Neural cell (in vitro differentiated cells): ENCODE measurements at regions not wholly inside any gene's neighbourhood (a gene's known extent, or its start where the extent isn't known, plus 50 kb on each side); places are given as distances from the start of the nearest gene placed in this dataset.

Source experiments
- H2AFZ ChIP-seq: fragments of 200-600, 300-800 bp; sonication (generic), shearing (Covaris generic); 2 replicates; pipeline ENCODE4 v1.6.0; 2014; ENCODE audit warnings: low read depth, mild to moderate bottlenecking, antibody characterized with exemption, low read length, moderate library complexity
- H3F3A ChIP-seq: fragments of 200-600 bp; shearing (Covaris generic); 2 replicates; pipeline ENCODE4 v1.6.1; 2016; ENCODE audit warnings: mild to moderate bottlenecking, moderate library complexity, mixed read lengths, antibody characterized with exemption, low read length; ENCODE audit not compliant: insufficient read depth, poor library complexity, severe bottlenecking
- H3K27ac ChIP-seq: fragments of 200-600, 300-800 bp; sonication (generic), shearing (Covaris generic); 2 replicates; pipeline ENCODE4 v1.5.1; 2014; ENCODE audit warnings: mild to moderate bottlenecking, low read length, moderate library complexity
- H3K27me3 ChIP-seq: fragments of 300-800, 200-600 bp; sonication (generic), shearing (Covaris generic); 2 replicates; pipeline ENCODE4 v1.6.0; 2014; ENCODE audit warnings: mild to moderate bottlenecking, low read depth, low read length, moderate library complexity; ENCODE audit not compliant: insufficient read depth
- H3K36me3 ChIP-seq: fragments of 300-800, 200-600 bp; sonication (generic), shearing (Covaris generic); 2 replicates; pipeline ENCODE4 v1.5.1; 2014; ENCODE audit warnings: mild to moderate bottlenecking, antibody characterized with exemption, low read length, moderate library complexity; ENCODE audit not compliant: insufficient read depth
- H3K4me2 ChIP-seq: fragments of 300-800, 200-600 bp; sonication (generic), shearing (Covaris generic); 2 replicates; pipeline ENCODE4 v1.6.0; 2014; ENCODE audit warnings: mild to moderate bottlenecking, low read length
- H3K4me3 ChIP-seq: fragments of 300-800, 200-600 bp; sonication (generic), shearing (Covaris generic); 2 replicates; pipeline ENCODE4 v1.5.1; 2014; ENCODE audit warnings: mild to moderate bottlenecking, low read length, moderate library complexity
- H3K79me2 ChIP-seq: fragments of 200-600 bp; shearing (Covaris generic); replicated peaks from 2 replicates; pipeline ENCODE4 v1.6.0; 2014; ENCODE audit warnings: mild to moderate bottlenecking, low read length, moderate library complexity; ENCODE audit not compliant: insufficient read depth
- H3K9ac ChIP-seq: fragments of 300-800, 200-600 bp; sonication (generic), shearing (Covaris generic); 2 replicates; pipeline ENCODE4 v1.6.1; 2016; ENCODE audit warnings: mild to moderate bottlenecking, low read length, mixed read lengths
- H3K9me2 ChIP-seq: fragments of 200-600 bp; shearing (Covaris generic); 2 replicates; pipeline ENCODE4 v1.6.1; 2016; ENCODE audit warnings: mild to moderate bottlenecking, low read length, mixed read lengths; ENCODE audit not compliant: insufficient read depth
- H3K9me3 ChIP-seq: fragments of 200-600, 300-800 bp; sonication (generic), shearing (Covaris generic); 2 replicates; pipeline ENCODE4 v1.6.1; 2016; ENCODE audit warnings: mild to moderate bottlenecking, mixed run types, low read length, moderate library complexity, mixed read lengths
- H4K20me1 ChIP-seq: fragments of 200-600 bp; shearing (Covaris generic); 2 replicates; pipeline ENCODE4 v1.6.1; 2016; ENCODE audit warnings: mild to moderate bottlenecking, mixed run types; ENCODE audit not compliant: insufficient read depth
- CTCF ChIP-seq: fragments of 450-650 bp; IDR thresholded peaks from 2 replicates; pipeline ENCODE4 v1.5.1; 2014; ENCODE audit warnings: antibody characterized with exemption, mild to moderate bottlenecking, moderate library complexity; ENCODE audit not compliant: poor library complexity, severe bottlenecking
- EP300 ChIP-seq: fragments of 450-650 bp; conservative IDR thresholded peaks from 2 replicates; pipeline ENCODE4 v1.6.1; 2014; ENCODE audit warnings: antibody characterized with exemption, mild to moderate bottlenecking, moderate library complexity; ENCODE audit not compliant: poor library complexity, severe bottlenecking
- EZH2 ChIP-seq: fragments of 200-600, 300-800 bp; shearing (Covaris generic), sonication (generic); IDR thresholded peaks from 2 replicates; pipeline ENCODE4 v1.6.1; 2014; ENCODE audit warnings: antibody characterized with exemption, low read length, borderline replicate concordance, mild to moderate bottlenecking; ENCODE audit not compliant: insufficient read depth, poor library complexity, severe bottlenecking
- POLR2AphosphoS5 ChIP-seq: IDR thresholded peaks from 2 replicates; pipeline ENCODE4 v1.6.1; 2012
- RAD21 ChIP-seq: fragments of 450-650 bp; conservative IDR thresholded peaks from 2 replicates; pipeline ENCODE4 v1.6.1; 2014; ENCODE audit warnings: antibody characterized with exemption, mild to moderate bottlenecking, moderate library complexity
- REST ChIP-seq: IDR thresholded peaks from 2 replicates; pipeline ENCODE4 v1.6.1; 2012; ENCODE audit warnings: borderline replicate concordance
- TAF1 ChIP-seq: IDR thresholded peaks from 2 replicates; pipeline ENCODE4 v1.6.1; 2012; ENCODE audit warnings: low read depth

GRCh38 chr2:150142561-150142960 is 344.9 kb downstream of the RND3 start:
- H3K4me3 ChIP-seq, result no peak overlapping the region
- no peaks in the 10 kb centered on the region for H3K9me3 ChIP-seq
- H4K20me1 ChIP-seq, result no peaks in the 10 kb centered on the region
- no peak overlapping the region for H3K4me2 ChIP-seq
- no peaks in the 10 kb centered on the region for H3K27me3 ChIP-seq
- H3K79me2 ChIP-seq, result no peaks in the 10 kb centered on the region
- no peak overlapping the region for H3K27ac ChIP-seq
- no peaks in the 10 kb centered on the region for H3K9me2 ChIP-seq
- no peaks in the 10 kb centered on the region for H3F3A ChIP-seq
- no peak overlapping the region for H3K9ac ChIP-seq
- no peak overlapping the region for H2AFZ ChIP-seq
- TF ChIP-seq POLR2AphosphoS5 (no peak), REST (no peak), EZH2 (no peak), TAF1 (no peak), CTCF (no peak)
- H3K36me3 ChIP-seq, result no peaks in the 10 kb centered on the region

GRCh38 chr2:150141226-150142001 is 346.1 kb downstream of the RND3 start:
- TF ChIP-seq EP300 (peak; percentile 57), RAD21 (no peak), CTCF (no peak), POLR2AphosphoS5 (peak; percentile 17)
- no peaks in the 10 kb centered on the region for H3K36me3 ChIP-seq
- peak overlapping the region; percentile 21 for H3K27ac ChIP-seq
- H3K9me3 ChIP-seq, result no peaks in the 10 kb centered on the region
- no peak overlapping the region for H3K4me3 ChIP-seq
- no peaks in the 10 kb centered on the region for H3K27me3 ChIP-seq
- no peaks in the 10 kb centered on the region for H3K79me2 ChIP-seq
- no peak overlapping the region for H3K9ac ChIP-seq
- H2AFZ ChIP-seq, result no peak overlapping the region
- H3F3A ChIP-seq, result no peaks in the 10 kb centered on the region
- no peaks in the 10 kb centered on the region for H4K20me1 ChIP-seq
- no peak overlapping the region for H3K4me2 ChIP-seq
- H3K9me2 ChIP-seq, result no peaks in the 10 kb centered on the region
